Adrenal gland (tissue), 5 donors: ENCODE measurements at regions not wholly inside any gene's neighbourhood (a gene's known extent, or its start where the extent isn't known, plus 50 kb on each side); places are given as distances from the start of the nearest gene placed in this dataset.

Source experiments
- CTCF ChIP-seq, 6 experiments: fragments of 450-650 bp in 4 of 6; fragments of 200-600 bp in 2 of 6; sonication (generic) in 1 of 6; IDR thresholded peaks; 1 replicate in 5 of 6; 2 replicates in 1 of 6; pipeline versions ENCODE4 v1.5.1 to v1.8.0; 2016 to 2021; ENCODE audit warnings: antibody characterized with exemption in 6 of 6, mild to moderate bottlenecking in 2 of 6, moderate library complexity in 1 of 6
- POLR2A ChIP-seq, 2 donors: fragments of 450-650 bp; IDR thresholded peaks; one replicate each; pipeline ENCODE4 v1.6.1; 2017; ENCODE audit warnings: antibody characterized with exemption in 2 of 2, mild to moderate bottlenecking in 2 of 2, moderate library complexity in 1 of 2
- donor health status: DM: no; HTN: no; CAD: no.

DNA sequence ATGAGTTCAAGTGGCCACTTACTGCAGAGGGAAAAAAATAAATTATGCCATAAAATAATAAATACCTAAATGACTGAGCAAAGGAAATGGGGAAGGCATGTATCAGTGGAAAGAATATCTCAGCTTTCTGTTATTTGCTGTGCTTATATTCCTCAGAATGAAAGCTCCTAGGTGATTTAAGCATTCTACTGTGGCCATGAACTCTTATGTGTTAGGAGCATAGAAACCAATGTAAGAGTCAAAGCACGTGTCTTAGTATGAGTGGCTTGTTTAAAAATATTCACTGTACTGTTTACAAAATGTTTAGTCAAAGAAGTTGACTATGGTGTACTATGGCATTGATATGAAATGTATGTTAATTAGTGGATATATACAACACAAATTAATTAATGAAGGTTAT lies 59.0 kb upstream of the RTL1 start:
- TF ChIP-seq CTCF (IDR thresholded peaks at IDR 0.05), result no peak
- no peak for TF ChIP-seq POLR2A (IDR thresholded peaks at IDR 0.05)
